Loucy (cell line): ENCODE measurements at regions not wholly inside any gene's neighbourhood (a gene's known extent, or its start where the extent isn't known, plus 50 kb on each side); places are given as distances from the start of the nearest gene placed in this dataset.

Experiments used
- EZH2phosphoT487 ChIP-seq: fragments of 200-600 bp; IDR thresholded peaks from 2 replicates; pipeline ENCODE4 v1.6.1; 2018; ENCODE audit warnings: antibody characterized with exemption, mild to moderate bottlenecking, moderate library complexity, borderline replicate concordance
- TF ChIP-seq, protein P1 (sequence below): fragments of 200-600 bp; sonication (generic); conservative IDR thresholded peaks from 2 replicates; pipeline ENCODE4 v1.5.1; 2014; ENCODE audit warnings: mild to moderate bottlenecking, antibody characterized with exemption, low read length

DNA sequence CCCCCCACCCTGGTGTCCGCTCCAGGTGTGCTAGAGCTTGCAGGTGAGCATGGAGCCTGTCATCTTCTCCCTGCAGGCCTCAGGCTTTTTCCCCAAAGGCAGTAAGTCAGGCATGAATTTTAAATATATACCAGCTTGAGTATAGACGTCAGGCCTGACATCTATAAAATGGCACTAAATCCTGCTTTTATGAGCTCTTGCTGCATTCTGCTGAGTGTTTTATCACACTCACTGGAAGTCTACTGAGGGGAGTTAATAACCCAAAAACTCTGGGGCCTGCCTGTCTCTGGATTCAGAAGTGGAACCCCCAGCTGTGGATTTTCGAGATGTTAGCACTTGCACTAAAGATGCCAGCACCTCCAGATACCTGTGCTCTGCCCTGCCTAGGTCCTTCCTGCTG lies 133.4 kb upstream of the TOP1 start:
- TF ChIP-seq, protein P1, sequence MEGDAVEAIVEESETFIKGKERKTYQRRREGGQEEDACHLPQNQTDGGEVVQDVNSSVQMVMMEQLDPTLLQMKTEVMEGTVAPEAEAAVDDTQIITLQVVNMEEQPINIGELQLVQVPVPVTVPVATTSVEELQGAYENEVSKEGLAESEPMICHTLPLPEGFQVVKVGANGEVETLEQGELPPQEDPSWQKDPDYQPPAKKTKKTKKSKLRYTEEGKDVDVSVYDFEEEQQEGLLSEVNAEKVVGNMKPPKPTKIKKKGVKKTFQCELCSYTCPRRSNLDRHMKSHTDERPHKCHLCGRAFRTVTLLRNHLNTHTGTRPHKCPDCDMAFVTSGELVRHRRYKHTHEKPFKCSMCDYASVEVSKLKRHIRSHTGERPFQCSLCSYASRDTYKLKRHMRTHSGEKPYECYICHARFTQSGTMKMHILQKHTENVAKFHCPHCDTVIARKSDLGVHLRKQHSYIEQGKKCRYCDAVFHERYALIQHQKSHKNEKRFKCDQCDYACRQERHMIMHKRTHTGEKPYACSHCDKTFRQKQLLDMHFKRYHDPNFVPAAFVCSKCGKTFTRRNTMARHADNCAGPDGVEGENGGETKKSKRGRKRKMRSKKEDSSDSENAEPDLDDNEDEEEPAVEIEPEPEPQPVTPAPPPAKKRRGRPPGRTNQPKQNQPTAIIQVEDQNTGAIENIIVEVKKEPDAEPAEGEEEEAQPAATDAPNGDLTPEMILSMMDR = no peak
- no peak for TF ChIP-seq EZH2phosphoT487
